ENCODE measurements at regions not wholly inside any gene's neighbourhood (a gene's known extent, or its start where the extent isn't known, plus 50 kb on each side); places are given as distances from the start of the nearest gene placed in this dataset.

- TF ChIP-seq CHD7 (IDR thresholded peaks at IDR 0.05; ENCODE audit: insufficient replicate concordance, low read length) (no peak), SAP30 (IDR thresholded peaks at IDR 0.05; ENCODE audit: insufficient read depth, insufficient replicate concordance, low read length) (no peak), CBX5 (IDR thresholded peaks at IDR 0.05; ENCODE audit: low read depth, low read length) (no peak), YY1 (IDR thresholded peaks at IDR 0.05; ENCODE audit: low read depth, low read length) (no peak), TAF1 (IDR thresholded peaks at IDR 0.05; ENCODE audit: low read depth, low read length) (no peak), TEAD4 (IDR thresholded peaks at IDR 0.05; ENCODE audit: low read depth, low read length) (no peak), TBP (IDR thresholded peaks at IDR 0.05; ENCODE audit: low read depth, low read length) (no peak), POU5F1 (IDR thresholded peaks at IDR 0.05; ENCODE audit: low read depth, low read length) (no peak), ASH2L (IDR thresholded peaks at IDR 0.05; ENCODE audit: low read length) (no peak), KDM4A (IDR thresholded peaks at IDR 0.05; ENCODE audit: low read depth, low read length, severe bottlenecking) (no peak)
Observed at GRCh38 chr6:90716376-90716775, 129.5 kb upstream of the MAP3K7 start (continued).

Measured in H1 (cell line).